Umbilical cord (tissue), 1 donor: ENCODE measurements at regions not wholly inside any gene's neighbourhood (a gene's known extent, or its start where the extent isn't known, plus 50 kb on each side); places are given as distances from the start of the nearest gene placed in this dataset.

Source experiments
- DNase-seq: peaks from one replicate; pipeline ENCODE4 v3.0.0-alpha.2; 2015; ENCODE audit warnings: low spot score

DNA sequence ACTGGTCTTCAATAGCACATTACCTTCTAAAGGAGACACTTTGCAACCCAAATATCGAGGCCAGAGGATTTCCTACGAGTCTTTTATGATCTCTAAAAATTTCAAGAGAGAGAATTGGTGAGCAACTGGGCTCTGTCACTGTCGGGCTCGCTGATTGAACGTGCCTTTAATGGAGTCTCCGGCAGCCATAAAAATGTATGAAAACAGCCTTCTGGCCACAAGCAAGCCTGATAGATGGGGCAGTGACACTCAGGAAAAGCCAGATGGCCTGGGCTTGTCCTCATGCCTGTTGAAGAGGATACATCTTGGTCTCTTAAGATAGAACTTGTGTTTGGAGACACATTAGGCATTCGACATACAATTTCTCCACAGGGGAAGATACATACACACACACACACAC is 419.5 kb upstream of the PROK2 start:
- no peak for DNase-seq

DNA sequence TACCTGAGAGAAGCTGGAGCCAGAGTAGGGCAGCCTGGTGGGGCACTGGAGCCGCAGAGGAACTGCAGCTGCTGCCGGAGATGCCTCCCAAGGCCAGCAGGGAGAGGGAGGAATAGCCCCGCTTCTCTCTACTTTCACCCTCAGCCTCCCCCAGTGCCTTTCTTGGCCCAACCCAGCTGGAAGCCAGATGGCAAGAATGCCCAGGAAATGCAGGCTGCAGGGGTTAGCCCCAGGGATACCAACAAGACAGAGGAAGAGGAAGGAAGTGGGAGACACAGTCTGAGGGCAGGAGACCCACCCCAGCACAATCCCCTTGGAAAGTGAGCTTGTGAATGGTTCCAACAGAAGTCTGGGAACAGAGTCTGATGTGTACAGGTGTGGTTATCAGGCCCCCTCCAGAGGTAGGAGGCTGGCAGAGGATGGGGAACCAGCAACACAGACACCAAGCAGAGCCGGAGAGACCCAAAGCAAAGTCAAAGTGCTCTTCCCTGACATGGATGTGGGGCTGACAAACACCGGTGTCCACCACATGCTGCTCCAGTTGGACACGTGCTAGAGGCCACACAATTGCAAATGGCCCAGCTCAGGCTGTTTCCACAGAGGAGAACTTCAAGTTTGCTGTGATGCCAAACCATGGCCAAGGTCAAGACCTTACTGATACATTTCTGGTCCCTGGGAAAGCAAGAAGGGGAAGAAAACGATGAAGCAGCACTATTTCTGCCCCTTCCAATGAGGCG is 418.8 kb upstream of the PROK2 start:
- DNase-seq, result no peak

DNA sequence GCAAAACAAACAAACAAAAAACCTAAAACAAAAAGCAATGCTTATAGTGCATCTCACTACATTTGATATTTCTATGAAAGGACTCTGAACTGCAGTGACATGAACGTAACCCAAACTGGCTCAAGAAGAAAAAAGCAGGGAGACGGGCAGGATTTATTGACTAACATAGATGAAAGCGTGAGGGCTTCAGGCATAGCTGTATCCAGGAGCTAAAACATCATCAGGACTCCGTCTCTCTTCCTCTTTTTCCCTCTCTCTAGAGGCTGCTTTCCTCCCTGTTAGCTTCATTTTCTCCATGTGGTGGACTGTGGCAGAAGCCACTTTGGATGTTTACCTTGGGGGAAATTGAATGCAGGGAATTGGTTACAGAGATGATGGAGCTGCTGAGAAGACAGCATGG is 418.2 kb upstream of the PROK2 start:
- DNase-seq, result no peak

DNA sequence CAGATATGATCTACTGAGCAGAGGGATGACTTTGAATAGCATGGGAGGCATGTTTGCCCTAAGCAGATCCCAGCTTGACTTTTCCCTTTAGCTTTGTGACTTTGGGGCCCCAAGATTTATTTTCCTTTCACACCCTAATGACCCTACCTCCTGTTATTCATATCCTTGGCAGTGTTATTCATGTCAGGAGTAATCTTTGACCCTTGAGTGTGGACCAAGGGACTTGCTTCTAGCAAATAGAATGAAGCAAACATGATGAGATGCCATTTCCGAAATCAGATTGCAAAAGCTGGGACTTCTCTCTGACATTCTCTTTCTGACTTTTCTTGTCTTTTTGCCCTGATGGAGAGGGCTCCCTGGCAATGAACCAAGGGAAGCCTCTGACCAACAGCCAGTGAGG is 415.4 kb upstream of the PROK2 start:
- DNase-seq, result no peak

DNA sequence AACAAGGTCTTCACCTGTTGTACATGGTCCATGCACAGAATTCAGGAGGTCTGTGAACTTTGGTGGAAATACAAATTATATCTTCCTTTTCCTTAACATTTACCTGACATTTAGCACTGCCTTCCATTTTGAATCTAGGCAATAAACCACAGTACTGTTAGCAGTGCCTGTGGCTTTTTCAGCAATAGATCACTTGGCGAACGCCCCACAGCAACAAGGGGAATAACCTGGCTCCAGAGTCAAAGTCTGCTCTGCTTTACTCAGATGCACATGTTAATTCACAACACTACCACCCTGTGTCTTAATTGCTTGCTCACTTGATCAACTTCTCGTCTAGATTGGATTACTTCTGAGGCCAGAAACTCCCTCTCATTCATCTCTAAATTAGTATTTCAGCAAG is 414.6 kb upstream of the PROK2 start:
- no peak for DNase-seq

DNA sequence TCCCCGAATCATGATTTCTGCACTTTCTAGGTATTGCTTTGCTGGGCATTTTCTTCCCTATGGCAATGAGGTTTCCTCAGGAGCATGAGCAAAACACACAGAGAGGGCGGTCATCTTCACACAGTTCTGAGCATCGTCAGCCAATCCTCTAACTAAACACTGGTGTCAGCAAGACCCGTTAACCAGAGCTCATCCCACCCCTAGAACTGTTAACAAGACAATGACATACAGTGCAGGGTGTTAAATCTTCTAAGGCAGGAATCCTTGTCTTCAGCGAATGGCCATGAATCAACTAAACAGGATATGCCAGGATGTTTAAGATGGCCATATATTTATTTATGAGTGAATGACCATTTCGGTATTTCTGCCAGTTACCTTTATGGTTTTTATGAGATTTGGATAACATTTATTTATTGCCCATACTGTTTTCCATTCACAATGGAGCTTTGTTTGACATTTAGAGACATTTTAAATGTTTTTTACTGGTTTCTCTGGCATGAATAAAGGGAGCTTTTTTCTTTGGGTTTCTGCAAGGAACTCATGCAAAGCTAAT is 411.5 kb upstream of the PROK2 start:
- DNase-seq, result no peak

DNA sequence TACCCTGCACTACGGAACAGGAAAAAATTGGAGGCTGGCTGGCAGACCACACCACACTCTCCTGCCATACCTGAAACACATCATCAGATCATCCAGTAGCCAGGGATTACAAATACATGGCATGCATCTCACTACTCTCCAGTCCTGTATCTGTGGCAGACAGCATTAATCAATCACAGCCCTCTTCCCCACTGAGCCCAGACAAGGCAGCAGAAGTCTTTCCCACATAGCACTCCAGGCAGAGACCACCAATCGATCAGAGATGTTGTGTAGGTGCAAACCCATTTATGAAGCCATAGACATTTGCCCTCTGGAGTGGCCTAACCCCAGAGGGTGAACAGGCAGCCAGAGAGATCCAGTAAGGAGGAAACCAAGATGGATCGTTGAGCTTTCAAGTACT is 410.9 kb upstream of the PROK2 start:
- DNase-seq, result no peak

DNA sequence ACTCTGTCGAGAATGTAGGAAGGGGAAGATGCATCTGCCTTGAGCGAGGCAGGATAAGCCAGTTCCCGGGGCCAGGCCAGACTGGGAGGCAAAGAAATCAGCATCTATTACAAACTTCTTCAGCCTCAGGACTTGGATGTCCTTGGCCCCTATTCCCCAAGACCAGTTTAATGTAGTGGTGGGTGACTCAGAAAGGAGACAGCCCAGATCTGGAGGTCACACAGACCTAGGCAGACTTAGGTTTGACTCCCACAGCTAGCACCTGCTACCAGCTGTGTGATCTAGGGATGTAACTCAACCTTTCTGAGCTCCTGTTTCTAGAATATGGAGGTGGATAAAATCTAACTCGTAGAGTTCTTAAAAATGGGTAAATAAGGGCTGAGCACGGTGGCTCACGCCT is 409.5 kb upstream of the PROK2 start:
- no peak for DNase-seq

DNA sequence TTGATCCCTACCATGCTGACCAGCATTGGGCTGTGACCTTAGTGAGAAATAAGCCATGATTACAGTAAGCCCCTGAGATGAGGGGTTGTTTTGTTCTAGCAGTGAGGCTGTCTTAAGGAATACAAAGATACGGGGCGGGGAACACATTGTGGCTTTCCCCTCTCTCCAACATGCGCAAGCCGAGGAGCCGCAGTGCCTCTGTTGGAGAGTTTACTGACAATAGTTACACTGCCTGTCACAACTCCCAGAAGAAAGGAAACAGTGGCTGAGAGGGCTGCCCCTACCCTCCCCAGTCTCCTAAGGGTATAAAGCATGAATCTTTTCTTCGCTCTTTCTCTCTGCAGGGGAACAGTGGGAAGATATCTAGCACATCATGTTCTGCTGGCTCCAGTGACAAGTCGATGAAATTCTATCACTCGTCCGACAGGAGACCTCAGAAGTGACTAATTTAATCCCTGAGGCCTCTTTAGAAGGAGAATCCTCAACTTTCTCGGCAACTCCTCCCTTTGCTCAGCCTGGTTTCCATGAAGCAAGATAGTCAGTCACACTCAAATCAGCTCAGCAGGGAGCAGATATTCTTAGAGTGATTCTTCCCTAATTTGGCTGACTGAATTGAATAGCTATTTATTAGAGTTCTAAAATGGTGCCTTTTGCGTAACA is 409.0 kb upstream of the PROK2 start:
- DNase-seq, result no peak

DNA sequence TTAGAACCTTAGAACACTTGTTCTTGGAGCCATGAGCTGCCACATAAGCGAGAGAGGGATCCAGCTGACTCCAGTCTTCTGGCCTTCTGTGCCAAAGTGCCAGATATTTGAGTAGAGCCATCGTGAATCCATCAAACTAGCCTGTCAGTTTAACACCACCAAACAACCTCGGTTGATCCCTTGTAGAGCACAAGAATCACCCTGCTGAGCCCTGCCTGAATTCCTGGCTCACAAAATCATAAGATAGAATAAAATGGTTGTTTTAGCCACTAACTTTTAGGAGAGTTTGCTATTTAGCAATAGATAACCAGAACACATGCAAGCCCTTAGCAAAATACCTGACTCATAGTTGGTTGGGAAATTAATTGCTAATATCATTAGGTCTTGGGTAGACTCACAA is 407.6 kb upstream of the PROK2 start:
- no peak for DNase-seq

DNA sequence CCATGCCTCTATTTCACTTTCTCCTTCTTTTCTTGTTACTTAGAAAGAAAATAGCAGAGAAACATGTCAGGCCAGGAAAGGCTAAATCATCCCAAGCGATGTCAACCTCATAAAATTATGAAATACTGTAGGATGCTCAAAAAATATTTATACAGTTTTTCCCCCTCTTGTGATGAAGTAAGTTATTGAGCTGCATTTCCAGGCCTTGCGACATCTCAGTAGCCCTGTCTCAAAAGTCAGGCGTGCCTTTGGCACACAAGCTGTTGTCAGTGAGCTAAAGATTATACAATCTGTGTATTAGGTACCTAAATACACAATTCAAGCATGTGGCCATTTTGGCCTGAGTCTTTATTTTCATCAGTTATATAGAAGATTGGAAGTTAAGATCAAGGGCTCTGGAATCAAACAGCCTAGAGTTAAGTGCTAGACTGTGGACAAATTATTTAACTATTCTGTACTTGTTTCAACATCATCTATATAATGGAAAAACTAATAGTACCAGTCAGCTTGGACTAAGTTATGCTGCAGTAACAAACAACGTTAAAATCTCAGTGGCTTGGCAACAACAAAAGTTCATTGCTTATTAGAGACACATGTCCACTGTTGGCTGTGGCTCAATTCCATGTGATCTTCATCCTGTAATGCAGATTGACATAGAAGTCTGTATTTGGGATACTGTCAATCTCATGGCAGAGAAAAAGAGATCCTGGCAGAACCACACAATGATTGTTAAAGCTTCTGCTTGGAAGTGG is 406.4 kb upstream of the PROK2 start:
- no peak for DNase-seq

DNA sequence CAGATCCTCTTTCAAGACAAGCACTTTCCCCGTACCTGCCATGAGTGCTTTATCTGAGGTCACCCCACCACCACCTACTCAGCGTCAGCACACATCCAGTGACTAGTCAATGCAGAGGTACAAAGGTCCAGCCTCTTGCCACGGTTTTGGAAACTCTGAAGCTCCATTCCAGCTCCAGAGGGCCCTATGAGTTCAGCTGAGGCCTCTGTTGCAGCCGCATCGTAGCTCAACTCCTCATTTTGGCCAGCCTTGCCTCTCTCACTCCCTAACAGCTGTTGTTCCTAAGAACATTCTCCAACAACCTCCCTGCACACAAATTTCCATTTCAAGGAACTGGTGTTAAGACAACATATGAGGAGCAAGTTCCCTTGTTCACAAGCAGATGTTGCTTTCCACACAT is 405.1 kb upstream of the PROK2 start:
- DNase-seq, result no peak

DNA sequence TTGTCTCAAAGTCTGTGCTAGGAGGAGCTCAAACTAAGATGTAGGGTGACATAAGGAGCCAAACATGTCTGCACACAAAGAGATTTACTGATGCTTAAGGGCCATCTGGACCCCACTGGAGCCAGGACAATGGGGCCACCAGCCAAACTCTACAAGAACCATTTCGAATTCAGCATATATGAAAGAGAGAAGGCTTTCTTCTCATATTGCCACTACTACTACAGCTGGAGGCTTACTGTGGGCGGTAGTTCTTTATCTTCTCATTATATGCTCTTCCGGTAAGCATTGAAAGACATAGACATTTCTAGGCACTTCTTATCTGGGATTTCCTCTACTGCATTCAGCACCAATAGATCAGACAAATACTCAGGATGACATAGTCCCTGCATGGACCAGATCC is 404.4 kb upstream of the PROK2 start:
- DNase-seq, result no peak

DNA sequence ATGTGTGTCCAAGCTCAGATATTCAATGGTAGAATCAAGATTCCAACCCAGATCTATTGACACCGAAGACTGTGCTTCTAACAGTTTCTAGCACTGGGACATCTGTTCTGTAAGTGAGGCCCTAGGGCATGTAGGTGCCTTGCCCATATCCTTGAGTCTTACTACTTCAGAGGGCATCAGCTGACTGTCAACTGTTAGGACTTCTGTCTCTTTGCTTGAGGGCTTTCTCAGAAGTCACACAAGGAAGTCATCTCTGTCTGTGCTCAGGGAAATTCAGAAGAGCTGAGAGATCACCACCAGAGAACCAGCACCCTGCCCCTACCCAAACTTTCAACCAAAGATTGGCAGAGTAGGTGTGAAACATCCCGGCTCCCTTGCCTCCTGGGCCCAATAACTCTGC is 403.6 kb upstream of the PROK2 start:
- no peak for DNase-seq

DNA sequence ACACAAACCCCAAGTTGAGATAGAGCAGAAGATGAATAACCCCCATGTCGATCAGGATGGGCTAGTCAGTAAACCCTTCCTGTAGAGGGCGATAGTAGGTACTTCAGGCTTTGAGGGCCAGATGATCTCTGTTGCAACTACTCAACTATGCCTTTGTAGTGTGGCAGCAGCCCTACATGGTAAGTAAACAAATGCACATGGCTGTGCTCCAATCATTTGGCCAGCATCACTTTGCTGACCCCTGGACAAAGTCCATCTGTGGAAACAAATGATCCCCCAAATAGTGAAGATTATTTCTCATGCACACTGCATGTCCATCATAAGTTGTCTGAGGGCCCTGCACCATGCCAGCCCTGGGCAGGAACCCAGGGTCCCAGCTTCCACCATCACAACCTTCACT is 402.2 kb upstream of the PROK2 start:
- DNase-seq, result no peak

DNA sequence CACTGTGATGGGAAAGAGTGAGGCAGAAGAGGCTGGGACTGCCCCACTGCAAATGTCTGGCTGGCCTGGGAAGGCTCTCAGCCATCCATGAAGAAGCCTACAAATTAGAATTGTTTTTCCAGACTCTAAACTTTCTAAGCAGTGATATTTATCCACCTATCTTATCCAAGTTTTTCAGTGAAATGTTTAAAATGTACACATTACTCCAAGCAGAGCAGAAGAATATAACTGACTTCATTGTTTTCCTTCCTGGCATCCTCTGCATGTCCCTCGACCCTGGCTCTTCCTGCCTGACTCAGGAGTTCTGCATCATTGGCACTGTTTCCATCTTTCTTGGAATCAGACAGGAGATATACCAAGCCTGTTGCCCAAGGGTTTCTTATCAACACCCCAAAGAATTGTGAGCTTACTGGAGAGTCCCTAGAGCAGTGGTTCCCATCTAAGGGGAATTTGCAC is 401.5 kb upstream of the PROK2 start:
- peak; percentile 36 for DNase-seq

DNA sequence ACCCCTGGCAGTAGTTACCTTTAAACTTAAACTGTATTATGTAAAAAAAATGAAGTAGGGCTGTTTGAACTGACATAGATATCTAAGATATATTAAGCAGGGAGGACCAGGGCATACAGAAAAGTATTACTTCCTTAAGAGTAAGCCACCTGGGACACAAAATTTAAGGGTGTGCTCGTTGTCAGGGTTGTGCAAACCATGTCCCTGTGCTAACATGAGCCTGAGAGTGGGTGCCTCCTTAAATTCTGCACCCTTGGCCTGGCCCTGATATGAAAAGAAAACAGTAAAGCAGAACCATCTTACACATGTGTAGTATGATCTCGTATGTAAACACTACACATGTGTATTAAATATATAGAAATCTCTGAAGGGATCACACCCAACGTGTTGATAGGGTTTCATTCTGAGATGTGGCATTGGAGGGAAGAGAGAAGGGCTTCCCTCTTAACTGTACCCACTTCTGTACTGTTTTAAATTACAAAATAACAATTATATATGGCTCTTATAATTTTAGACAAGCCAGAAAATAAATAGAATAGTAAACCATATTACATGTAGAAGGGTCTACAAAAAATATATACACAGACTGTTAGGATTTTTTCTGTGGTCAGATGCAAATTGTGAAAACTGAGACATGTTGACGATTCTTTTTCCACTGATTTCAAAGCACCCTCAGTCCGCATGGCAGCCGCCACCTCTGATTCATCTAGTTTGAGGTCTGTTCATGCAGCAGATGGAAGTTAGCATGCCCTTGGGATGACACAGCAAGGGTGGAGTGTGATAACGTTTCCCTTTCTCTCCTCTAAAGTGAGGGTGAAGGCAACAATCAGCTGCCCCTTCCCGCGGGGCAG is 400.8 kb upstream of the PROK2 start:
- DNase-seq, result peak; percentile 80

DNA sequence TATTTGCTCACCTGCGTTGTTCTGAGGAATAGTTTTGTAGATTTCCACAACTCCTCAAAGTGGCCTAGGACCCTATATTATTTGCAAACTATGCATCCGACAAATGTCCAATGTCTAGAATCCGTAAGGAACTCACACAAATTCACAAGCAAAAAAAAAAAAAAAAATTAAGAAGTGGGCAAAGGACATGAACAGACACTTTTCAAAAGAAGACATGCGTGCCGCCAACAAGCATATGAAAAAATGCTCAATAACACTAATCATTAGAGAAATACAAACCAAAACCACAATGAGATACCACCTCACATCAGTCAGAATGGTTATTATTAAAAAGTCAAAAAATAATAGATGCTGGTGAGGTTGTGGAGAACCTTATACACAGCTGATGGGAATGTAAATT is 398.5 kb upstream of the PROK2 start:
- DNase-seq, result no peak

DNA sequence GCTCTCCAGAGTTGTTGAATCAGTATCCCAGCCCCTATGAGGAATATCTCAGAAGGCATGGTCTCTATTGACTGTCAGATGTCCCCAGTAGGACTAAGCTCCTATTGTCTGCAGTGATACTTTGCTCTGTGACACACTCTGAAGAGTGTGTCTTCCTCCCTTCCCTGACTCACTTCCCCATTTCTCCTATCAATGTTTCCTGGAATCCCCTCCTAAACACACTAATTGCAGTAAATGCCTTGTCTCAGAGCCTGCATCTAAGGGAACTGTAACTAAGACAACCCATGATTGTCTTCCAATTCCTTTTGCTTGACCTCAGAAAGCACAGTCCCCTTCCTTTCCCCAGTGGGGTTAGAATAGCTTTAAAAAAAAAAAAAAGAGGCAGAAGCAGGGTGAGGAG is 397.3 kb upstream of the PROK2 start:
- DNase-seq, result no peak

DNA sequence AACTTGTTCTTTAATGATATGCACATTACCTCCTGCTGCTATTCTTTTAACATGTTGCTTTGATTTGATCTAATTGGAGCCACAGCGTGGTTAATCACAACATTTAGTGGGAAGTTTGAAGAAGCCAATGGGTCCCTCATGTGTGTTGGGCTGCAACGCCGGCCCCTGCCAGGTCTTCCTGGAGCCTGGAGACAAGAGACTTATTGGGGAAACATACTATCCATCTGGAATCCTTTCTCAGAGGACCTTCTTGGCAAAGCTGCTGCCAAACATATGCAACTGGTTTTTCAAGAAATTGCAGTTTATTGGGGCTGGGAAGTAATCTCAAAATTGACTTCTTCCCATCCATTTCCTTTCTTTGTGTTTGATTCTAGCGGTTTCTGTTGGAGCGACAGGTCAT is 396.3 kb upstream of the PROK2 start:
- DNase-seq, result no peak

DNA sequence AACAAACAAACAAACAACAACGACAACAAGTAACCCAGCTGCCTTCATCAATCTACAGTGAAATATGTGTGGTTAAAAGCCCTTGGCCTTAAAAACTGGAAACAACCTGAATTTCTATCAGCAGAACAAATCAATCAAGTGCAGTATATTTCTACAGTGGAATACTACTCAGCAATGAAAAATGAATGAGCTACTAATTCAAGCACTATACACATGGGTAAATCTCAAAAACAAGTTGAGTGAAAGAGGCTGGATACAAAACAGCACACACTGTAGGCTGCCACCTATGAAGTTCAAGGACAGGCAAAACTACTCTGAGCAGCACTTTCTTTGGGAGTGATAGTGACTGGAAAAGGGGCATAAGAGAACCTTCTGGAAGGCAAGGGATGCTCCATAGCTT is 395.5 kb upstream of the PROK2 start:
- DNase-seq, result no peak

DNA sequence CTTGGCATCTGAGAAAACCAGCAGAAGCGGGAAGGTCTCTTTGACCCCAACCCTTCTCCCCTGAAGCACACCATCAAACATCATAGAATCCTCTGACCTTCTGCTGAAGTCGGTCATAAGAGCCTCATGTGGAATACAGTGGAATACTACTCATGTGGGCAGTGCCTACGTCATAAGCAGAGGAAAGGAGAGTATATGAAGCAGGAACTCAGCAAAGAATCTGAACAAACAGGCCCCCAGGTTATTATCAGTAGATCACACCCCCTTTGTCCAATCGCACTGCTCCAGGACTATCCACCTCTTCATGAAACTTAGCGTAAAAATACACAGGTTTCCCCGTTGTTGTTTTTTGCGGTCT is 394.1 kb upstream of the PROK2 start:
- DNase-seq, result no peak
